ENCODE measurements at regions not wholly inside any gene's neighbourhood (a gene's known extent, or its start where the extent isn't known, plus 50 kb on each side); places are given as distances from the start of the nearest gene placed in this dataset.

DNA sequence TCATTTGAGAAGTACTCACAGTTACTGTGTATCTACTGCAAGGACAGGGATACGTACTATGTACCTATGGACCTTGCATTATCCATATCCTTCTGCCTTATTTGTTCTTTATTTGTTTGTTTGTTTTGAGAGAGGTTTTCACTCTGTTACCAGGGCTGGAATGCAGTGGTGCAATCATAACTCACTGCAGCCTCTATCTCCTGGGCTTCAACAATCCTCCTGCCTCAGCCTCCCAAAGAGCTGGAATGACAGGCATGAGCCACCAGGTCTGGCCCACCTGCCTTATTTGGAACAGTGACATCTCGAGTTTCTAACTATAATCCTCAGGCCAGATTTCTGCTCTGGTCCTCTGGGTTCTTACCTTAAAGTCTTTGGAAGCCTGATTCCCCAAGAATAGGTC lies 395.5 kb upstream of the PKN2 start:
- Histone ChIP-seq H3K36me3 (ENCODE audit: control insufficient read depth, insufficient read depth, low read length, severe bottlenecking) (no peaks in the 10 kb centered on the region), H3K4me1 (ENCODE audit: control insufficient read depth, insufficient read depth, low read length) (peaks cover 28% of the 10 kb centered on the region), H3K4me3 (ENCODE audit: low read length) (no peak overlapping the region), H3K9ac (ENCODE audit: low read length) (no peak overlapping the region), H3K9me3 (ENCODE audit: control insufficient read depth, low read length) (no peaks in the 10 kb centered on the region), H3K27me3 (replicated peaks; ENCODE audit: control insufficient read depth, insufficient read depth, low read length) (no peaks in the 10 kb centered on the region)
- no peak for DNase-seq (ENCODE audit: low read depth)

DNA sequence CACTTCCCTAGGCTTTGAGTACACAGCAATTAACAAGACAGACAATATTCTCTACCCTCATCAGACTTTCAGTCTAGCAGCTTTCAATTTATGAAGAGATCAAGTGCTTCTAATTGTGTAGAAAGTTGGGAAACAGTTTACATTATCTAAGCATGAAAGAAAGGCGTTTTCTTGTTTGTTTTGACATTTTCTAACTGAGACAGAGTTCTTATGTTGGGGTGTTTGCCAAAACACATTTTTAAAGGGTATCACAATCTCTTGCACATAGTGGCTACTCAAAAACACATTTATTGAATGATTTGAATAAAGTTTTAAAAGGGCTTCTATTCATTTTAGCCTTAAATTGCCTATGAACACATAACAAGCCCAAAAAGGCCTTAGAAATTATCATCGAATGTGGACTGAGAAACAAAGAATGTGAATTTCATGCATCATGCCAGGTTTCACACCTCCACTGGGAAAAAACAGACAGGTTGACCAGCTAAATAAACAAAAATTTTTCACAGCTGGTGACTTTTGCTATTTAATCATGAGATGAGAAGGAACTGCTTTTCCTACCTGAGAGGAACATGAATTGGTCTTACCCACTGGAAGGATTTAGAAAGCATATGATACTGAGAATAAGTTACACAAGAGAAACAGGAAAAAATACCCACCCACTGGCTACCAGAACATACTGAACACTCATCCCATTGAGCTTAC lies 394.5 kb upstream of the PKN2 start:
- no peak overlapping the region for H3K9ac ChIP-seq (ENCODE audit: low read length)
- no peaks in the 10 kb centered on the region for H3K27me3 ChIP-seq (replicated peaks; ENCODE audit: control insufficient read depth, insufficient read depth, low read length)
- H3K4me3 ChIP-seq (ENCODE audit: low read length) = no peak overlapping the region
- DNase-seq (ENCODE audit: low read depth) = no peak
- H3K36me3 ChIP-seq (ENCODE audit: control insufficient read depth, insufficient read depth, low read length, severe bottlenecking) = no peaks in the 10 kb centered on the region
- no peaks in the 10 kb centered on the region for H3K9me3 ChIP-seq (ENCODE audit: control insufficient read depth, low read length)
- peaks cover 21% of the 10 kb centered on the region for H3K4me1 ChIP-seq (ENCODE audit: control insufficient read depth, insufficient read depth, low read length)

DNA sequence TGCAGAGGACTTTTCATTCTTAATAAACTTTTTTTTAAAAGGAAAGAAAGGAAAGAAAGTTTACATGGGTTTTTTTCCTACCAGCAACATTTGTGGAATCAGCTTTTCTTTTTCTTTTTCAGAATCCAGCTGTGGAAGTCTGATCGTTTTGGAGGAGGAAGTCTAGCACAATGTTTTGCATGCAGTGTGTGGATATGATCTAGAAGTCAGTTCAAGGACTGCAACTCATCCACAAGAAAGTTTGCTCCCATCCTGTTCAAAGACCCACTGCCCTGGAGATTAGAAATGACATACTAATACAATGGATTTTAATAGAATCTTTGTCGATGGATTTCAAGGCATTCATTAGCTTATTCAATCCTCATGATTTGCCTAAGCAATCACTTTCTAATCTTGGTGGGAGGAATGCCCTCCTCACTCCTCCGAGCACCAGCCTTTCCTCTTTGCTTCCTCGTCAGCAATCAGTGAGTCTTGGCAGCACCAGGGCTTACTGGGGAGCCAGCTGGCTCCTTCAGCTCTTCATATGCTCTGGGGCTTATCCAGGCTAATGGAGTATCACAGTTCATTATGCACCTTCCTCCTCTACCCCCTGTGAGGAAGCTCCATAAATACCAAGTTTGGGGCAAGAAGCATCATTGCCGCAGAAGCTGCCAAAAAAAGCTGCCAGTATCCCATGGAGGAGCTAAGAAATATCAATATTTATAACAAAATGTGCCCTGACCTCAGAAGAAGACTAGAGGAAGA lies 392.3 kb upstream of the PKN2 start:
- DNase-seq (ENCODE audit: low read depth) = no peak
- H3K9ac ChIP-seq (ENCODE audit: low read length) = no peak overlapping the region
- H3K27me3 ChIP-seq (replicated peaks; ENCODE audit: control insufficient read depth, insufficient read depth, low read length) = no peaks in the 10 kb centered on the region
- H3K9me3 ChIP-seq (ENCODE audit: control insufficient read depth, low read length) = no peaks in the 10 kb centered on the region
- no peaks in the 10 kb centered on the region for H3K36me3 ChIP-seq (ENCODE audit: control insufficient read depth, insufficient read depth, low read length, severe bottlenecking)
- H3K4me1 ChIP-seq (ENCODE audit: control insufficient read depth, insufficient read depth, low read length) = peaks cover 8% of the 10 kb centered on the region
- no peak overlapping the region for H3K4me3 ChIP-seq (ENCODE audit: low read length)

DNA sequence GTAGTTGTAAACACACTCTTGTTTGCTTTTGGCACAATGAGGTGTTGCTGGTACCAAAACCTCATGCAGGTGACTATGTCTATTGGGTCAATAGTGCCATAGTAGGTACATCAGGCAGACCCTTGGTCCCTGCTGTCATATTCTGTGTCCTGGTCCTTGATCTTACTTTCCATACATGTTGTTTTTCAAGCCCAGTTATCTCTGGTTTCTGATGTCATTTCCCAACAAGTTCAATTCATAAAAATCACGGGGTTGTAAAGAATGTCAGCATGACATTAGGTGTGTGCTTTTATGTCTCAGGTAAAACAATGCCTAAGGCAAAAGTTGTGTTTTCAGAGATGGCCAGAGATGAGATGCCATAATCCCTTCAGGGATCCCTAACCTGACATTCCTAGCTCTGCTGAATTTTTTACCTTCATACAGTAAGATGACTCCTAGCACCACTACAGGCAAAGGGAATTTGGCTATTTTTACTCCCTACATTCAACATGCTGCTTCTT lies 390.3 kb upstream of the PKN2 start:
- no peak for DNase-seq (ENCODE audit: low read depth)
- H3K9ac ChIP-seq (ENCODE audit: low read length) = no peak overlapping the region
- H3K4me3 ChIP-seq (ENCODE audit: low read length) = no peak overlapping the region
- H3K9me3 ChIP-seq (ENCODE audit: control insufficient read depth, low read length) = no peaks in the 10 kb centered on the region
- no peaks in the 10 kb centered on the region for H3K27me3 ChIP-seq (replicated peaks; ENCODE audit: control insufficient read depth, insufficient read depth, low read length)
- H3K36me3 ChIP-seq (ENCODE audit: control insufficient read depth, insufficient read depth, low read length, severe bottlenecking) = no peaks in the 10 kb centered on the region
- no peaks in the 10 kb centered on the region for H3K4me1 ChIP-seq (ENCODE audit: control insufficient read depth, insufficient read depth, low read length)

DNA sequence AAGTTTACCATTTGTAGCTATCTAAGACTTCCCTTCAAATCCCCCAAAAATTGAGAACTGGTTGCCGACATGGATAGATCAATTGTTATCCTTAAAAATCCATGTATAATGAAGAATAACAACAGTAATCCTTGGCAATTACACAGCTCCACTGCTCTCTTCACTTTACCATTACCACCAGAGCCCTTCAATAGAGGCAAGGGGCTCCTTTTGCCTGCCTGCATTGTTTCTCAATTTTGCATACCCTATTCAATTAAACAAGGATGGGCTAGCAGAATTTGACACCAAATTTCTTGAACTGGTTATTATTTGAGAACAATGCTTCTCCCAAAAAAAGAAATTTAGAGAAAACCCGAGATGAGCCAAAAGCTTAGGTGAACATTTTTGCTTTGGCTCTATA lies 387.8 kb upstream of the PKN2 start:
- H3K9me3 ChIP-seq (ENCODE audit: control insufficient read depth, low read length) = no peaks in the 10 kb centered on the region
- H3K4me1 ChIP-seq (ENCODE audit: control insufficient read depth, insufficient read depth, low read length) = no peaks in the 10 kb centered on the region
- DNase-seq (ENCODE audit: low read depth) = no peak
- H3K36me3 ChIP-seq (ENCODE audit: control insufficient read depth, insufficient read depth, low read length, severe bottlenecking) = no peaks in the 10 kb centered on the region
- no peak overlapping the region for H3K9ac ChIP-seq (ENCODE audit: low read length)
- H3K27me3 ChIP-seq (replicated peaks; ENCODE audit: control insufficient read depth, insufficient read depth, low read length) = no peaks in the 10 kb centered on the region
- no peak overlapping the region for H3K4me3 ChIP-seq (ENCODE audit: low read length)

DNA sequence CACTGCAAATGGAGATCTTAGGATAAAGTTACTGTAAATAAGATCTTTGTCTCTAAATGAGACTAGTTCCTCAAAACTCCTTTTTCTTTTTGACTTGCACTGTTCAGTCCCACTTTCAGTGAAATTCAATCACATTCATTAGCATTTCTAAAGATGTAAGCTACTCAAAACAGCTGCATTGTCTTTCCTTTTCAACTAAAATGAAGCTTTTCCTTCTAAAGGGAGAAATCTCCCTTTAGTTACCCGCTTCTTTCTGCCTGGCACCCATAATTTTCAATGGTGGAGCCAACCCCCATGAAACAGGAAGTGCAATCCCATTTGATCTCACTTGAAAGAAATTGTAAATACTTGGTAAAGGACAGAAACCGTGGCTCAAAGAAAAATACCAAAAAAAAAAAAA lies 387.4 kb upstream of the PKN2 start:
- H3K4me3 ChIP-seq (ENCODE audit: low read length) = no peak overlapping the region
- no peaks in the 10 kb centered on the region for H3K27me3 ChIP-seq (replicated peaks; ENCODE audit: control insufficient read depth, insufficient read depth, low read length)
- no peak for DNase-seq (ENCODE audit: low read depth)
- H3K4me1 ChIP-seq (ENCODE audit: control insufficient read depth, insufficient read depth, low read length) = no peaks in the 10 kb centered on the region
- H3K9ac ChIP-seq (ENCODE audit: low read length) = no peak overlapping the region
- no peaks in the 10 kb centered on the region for H3K36me3 ChIP-seq (ENCODE audit: control insufficient read depth, insufficient read depth, low read length, severe bottlenecking)
- H3K9me3 ChIP-seq (ENCODE audit: control insufficient read depth, low read length) = no peaks in the 10 kb centered on the region

DNA sequence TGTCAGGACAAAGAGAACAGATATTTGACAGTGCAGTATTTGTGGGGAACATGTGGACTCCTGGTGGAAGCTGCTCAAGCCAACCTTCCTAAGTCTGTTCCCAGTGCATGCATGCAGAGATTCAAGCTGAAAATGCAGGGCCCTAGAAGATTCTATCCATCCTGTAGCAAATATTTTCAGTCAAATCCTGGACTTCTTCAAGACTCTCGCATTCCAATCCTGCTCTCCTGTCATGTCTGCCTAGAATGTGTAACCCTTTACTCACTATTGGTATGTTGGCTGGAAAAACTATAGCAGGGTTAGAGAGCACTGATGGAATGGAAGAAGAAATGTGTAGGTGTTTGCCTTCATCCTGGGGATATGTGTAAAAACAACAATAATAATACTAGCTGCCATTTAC lies 385.6 kb upstream of the PKN2 start:
- Histone ChIP-seq H3K4me3 (ENCODE audit: low read length) (no peak overlapping the region), H3K4me1 (ENCODE audit: control insufficient read depth, insufficient read depth, low read length) (no peaks in the 10 kb centered on the region), H3K36me3 (ENCODE audit: control insufficient read depth, insufficient read depth, low read length, severe bottlenecking) (no peaks in the 10 kb centered on the region), H3K9ac (ENCODE audit: low read length) (no peak overlapping the region), H3K27me3 (replicated peaks; ENCODE audit: control insufficient read depth, insufficient read depth, low read length) (no peaks in the 10 kb centered on the region), H3K9me3 (ENCODE audit: control insufficient read depth, low read length) (no peaks in the 10 kb centered on the region)
- DNase-seq (ENCODE audit: low read depth) = no peak

DNA sequence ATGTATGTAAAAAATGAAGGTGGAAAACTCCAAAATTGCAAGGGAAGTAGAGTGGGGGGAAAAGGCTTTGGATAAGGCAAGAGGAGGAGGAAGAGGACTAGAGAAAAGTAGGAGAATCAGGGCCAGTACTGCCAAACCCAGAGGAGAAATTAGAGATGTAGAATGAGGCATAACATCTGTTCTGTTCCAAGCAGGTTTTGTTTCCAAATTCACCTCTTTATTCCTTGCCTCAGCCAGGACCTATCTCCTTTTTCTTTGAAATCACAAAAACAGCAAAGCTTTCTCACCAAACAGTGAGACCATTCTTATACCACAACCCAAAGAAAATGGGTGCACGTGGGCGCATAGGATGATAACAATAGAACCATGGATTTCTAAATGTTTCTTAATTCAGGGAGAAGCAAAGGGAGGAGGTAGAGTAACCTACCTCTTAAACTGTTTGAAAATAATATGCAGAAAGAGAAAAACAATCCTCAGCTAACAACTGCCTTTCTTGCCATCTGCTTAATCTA lies 383.3 kb upstream of the PKN2 start:
- Histone ChIP-seq H3K9me3 (ENCODE audit: control insufficient read depth, low read length) (no peaks in the 10 kb centered on the region), H3K4me3 (ENCODE audit: low read length) (no peak overlapping the region), H3K9ac (ENCODE audit: low read length) (no peak overlapping the region), H3K27me3 (replicated peaks; ENCODE audit: control insufficient read depth, insufficient read depth, low read length) (no peaks in the 10 kb centered on the region), H3K4me1 (ENCODE audit: control insufficient read depth, insufficient read depth, low read length) (no peaks in the 10 kb centered on the region), H3K36me3 (ENCODE audit: control insufficient read depth, insufficient read depth, low read length, severe bottlenecking) (no peaks in the 10 kb centered on the region)
- no peak for DNase-seq (ENCODE audit: low read depth)

DNA sequence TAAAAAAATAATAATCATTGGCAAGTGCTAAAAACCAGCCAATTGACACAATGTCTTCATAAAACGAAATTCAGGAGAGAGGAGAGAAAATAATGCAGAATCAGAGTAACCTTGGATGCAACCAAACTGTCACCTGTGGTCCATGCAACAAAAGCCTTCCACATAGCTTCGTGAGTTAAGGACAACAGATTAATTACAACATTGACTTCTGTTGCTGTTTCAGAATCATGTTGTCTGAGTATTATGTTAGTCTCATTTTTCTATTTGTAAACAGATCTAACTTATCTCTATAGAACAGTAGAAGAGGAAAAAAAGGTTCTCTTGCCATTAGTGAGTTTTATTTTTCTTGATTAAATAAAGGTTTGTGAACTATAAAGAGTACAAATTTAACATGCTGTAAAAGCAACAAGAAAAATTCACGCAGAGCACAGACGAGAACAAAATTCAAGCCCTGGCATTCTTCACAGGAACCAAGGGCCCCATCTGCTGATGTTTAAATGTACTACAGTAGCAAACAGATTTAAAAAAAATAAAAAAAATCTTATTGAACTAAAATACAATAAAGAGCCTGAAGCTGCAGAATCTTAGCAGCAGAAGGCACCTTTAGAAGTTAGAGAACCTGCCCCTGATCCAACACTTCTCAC lies 381.1 kb upstream of the PKN2 start:
- peak overlapping the region; percentile 31 for H3K9ac ChIP-seq (ENCODE audit: low read length)
- H3K9me3 ChIP-seq (ENCODE audit: control insufficient read depth, low read length) = no peaks in the 10 kb centered on the region
- H3K27me3 ChIP-seq (replicated peaks; ENCODE audit: control insufficient read depth, insufficient read depth, low read length) = no peaks in the 10 kb centered on the region
- H3K36me3 ChIP-seq (ENCODE audit: control insufficient read depth, insufficient read depth, low read length, severe bottlenecking) = no peaks in the 10 kb centered on the region
- H3K4me3 ChIP-seq (ENCODE audit: low read length) = no peak overlapping the region
- no peaks in the 10 kb centered on the region for H3K4me1 ChIP-seq (ENCODE audit: control insufficient read depth, insufficient read depth, low read length)
- DNase-seq (ENCODE audit: low read depth) = peak; percentile 80

DNA sequence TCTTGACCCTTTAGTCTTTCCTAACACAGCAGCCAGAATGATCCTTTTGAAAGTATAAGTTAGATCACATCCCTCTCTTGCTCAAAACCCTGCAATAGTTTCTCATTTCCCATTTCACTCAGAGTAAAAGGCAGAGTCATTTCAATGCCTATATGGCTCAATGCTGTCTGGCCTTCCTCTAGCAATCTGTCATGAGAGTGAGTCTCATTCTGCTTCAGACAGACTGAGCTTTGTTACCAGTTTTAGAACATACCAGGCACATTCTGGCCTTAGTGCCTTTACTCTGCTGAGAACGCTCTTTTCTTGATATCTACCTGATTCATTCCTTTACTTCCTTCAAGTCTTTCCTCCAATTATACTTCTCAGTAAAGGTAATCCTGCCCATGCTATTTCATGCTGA lies 372.8 kb upstream of the PKN2 start:
- peaks cover 3% of the 10 kb centered on the region for H3K4me1 ChIP-seq (ENCODE audit: control insufficient read depth, insufficient read depth, low read length)
- H3K4me3 ChIP-seq (ENCODE audit: low read length) = no peak overlapping the region
- no peaks in the 10 kb centered on the region for H3K27me3 ChIP-seq (replicated peaks; ENCODE audit: control insufficient read depth, insufficient read depth, low read length)

DNA sequence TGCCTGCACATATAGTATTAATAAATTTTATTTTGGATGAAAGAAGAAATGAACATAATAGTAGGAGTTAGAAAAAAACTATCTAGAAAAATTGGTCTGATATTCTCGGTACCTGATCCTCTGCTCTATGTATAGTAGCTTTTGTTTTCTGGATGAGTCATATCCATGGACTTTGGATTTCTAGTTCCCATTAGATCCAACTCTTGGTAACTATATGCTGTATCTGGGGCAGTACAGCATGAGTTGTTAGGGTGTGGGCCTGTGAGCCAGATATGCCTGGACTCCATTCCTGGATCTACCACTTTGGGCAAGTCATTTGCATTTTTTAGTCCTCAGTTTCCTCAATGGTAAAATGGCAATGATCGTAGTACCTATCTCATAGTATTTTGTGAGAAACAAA lies 372.2 kb upstream of the PKN2 start:
- peaks cover 3% of the 10 kb centered on the region for H3K4me1 ChIP-seq (ENCODE audit: control insufficient read depth, insufficient read depth, low read length)
- no peaks in the 10 kb centered on the region for H3K27me3 ChIP-seq (replicated peaks; ENCODE audit: control insufficient read depth, insufficient read depth, low read length)
- H3K9me3 ChIP-seq (ENCODE audit: control insufficient read depth, low read length) = peaks cover 4% of the 10 kb centered on the region
- no peaks in the 10 kb centered on the region for H3K36me3 ChIP-seq (ENCODE audit: control insufficient read depth, insufficient read depth, low read length, severe bottlenecking)
- DNase-seq (ENCODE audit: low read depth) = no peak
- H3K9ac ChIP-seq (ENCODE audit: low read length) = no peak overlapping the region
- no peak overlapping the region for H3K4me3 ChIP-seq (ENCODE audit: low read length)

More for the DNA sequence above, 372.8 kb upstream of the PKN2 start:
- Histone ChIP-seq H3K36me3 (ENCODE audit: control insufficient read depth, insufficient read depth, low read length, severe bottlenecking) (no peaks in the 10 kb centered on the region), H3K9me3 (ENCODE audit: control insufficient read depth, low read length) (peaks cover 4% of the 10 kb centered on the region), H3K9ac (ENCODE audit: low read length) (no peak overlapping the region)
- no peak for DNase-seq (ENCODE audit: low read depth)
